ENCODE measurements at regions not wholly inside any gene's neighbourhood (a gene's known extent, or its start where the extent isn't known, plus 50 kb on each side); places are given as distances from the start of the nearest gene placed in this dataset.

GRCh38 chr10:89916468-89917215 is 215.3 kb downstream of the KIF20B start:
- no peaks in the 10 kb centered on the region for H4K20me1 ChIP-seq (ENCODE audit: insufficient read depth, low read length)
- H2AFZ ChIP-seq (ENCODE audit: low read length) = no peak overlapping the region
- H3K9me3 ChIP-seq (replicated peaks; ENCODE audit: insufficient read depth, low read length) = no peaks in the 10 kb centered on the region
- H3K9me2 ChIP-seq (replicated peaks; ENCODE audit: insufficient read depth, low read length) = no peaks in the 10 kb centered on the region
- TF ChIP-seq EZH2phosphoT487 (IDR thresholded peaks at IDR 0.05; ENCODE audit: low read length) = no peak
- no peak for TF ChIP-seq EZH2 (optimal IDR thresholded peaks at IDR 0.05; ENCODE audit: low read depth, low read length)
- TF ChIP-seq, protein P1, sequence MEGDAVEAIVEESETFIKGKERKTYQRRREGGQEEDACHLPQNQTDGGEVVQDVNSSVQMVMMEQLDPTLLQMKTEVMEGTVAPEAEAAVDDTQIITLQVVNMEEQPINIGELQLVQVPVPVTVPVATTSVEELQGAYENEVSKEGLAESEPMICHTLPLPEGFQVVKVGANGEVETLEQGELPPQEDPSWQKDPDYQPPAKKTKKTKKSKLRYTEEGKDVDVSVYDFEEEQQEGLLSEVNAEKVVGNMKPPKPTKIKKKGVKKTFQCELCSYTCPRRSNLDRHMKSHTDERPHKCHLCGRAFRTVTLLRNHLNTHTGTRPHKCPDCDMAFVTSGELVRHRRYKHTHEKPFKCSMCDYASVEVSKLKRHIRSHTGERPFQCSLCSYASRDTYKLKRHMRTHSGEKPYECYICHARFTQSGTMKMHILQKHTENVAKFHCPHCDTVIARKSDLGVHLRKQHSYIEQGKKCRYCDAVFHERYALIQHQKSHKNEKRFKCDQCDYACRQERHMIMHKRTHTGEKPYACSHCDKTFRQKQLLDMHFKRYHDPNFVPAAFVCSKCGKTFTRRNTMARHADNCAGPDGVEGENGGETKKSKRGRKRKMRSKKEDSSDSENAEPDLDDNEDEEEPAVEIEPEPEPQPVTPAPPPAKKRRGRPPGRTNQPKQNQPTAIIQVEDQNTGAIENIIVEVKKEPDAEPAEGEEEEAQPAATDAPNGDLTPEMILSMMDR (IDR thresholded peaks at IDR 0.05; ENCODE audit: low read length) = no peak
- no peak overlapping the region for H3K4me3 ChIP-seq (ENCODE audit: low read length)
- H3K4me2 ChIP-seq (ENCODE audit: low read depth, low read length) = no peak overlapping the region
- DNase-seq = no peak
- H3K27me3 ChIP-seq (replicated peaks; ENCODE audit: insufficient read depth, low read length) = no peaks in the 10 kb centered on the region
- no peaks in the 10 kb centered on the region for H3K4me1 ChIP-seq (ENCODE audit: low read length)
- no peaks in the 10 kb centered on the region for H3K79me2 ChIP-seq (ENCODE audit: low read length)
- no peaks in the 10 kb centered on the region for H3K36me3 ChIP-seq (replicated peaks; ENCODE audit: insufficient read depth, low read length)
- H3K9ac ChIP-seq (ENCODE audit: low read length) = no peak overlapping the region
- no peak overlapping the region for H3K27ac ChIP-seq (ENCODE audit: low read length)
- H3F3A ChIP-seq (ENCODE audit: insufficient read depth, low read length) = no peaks in the 10 kb centered on the region

DNA sequence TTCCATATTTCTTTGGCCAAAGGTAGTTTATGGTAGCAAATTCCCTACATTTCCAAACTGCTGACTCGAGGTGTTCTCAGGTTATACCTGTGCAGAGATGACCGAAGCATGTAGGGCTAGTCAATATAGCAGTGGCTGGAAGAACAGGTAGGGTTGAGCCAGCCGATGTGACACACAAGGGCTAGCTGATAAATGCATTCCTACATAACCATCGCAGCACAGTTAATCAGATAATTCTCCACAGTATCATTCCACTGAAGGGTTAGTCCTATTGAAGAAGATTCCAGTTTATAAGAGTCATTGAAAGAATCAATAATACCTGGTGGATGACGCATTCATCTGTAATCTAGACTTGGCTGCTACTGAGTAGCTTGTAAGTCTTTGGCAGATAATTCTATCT is 220.0 kb downstream of the KIF20B start:
- H2AFZ ChIP-seq (ENCODE audit: low read length) = no peak overlapping the region

DNA sequence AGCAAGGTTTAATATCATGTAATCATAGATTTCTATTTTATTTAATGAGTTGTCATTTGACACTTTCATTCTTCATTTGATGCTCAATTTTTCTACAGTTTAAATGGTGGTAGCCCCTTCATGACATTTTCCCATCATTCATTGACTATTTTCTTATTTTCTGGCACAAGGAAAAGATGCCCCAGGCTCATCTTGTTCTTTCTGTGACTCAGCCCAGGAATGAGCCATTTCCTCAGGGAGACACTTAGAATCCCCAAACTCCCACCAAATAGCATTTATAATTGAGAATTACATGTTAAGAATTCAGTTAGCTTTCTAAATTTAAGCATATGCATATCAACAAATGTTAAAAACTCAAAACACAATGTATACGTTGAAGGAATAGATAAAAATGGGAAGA is 222.3 kb downstream of the KIF20B start:
- no peak overlapping the region for H3K4me3 ChIP-seq (ENCODE audit: low read length)
- DNase-seq = no peak
- no peak overlapping the region for H2AFZ ChIP-seq (ENCODE audit: low read length)
- no peaks in the 10 kb centered on the region for H3K79me2 ChIP-seq (ENCODE audit: low read length)
- H3K36me3 ChIP-seq (replicated peaks; ENCODE audit: insufficient read depth, low read length) = no peaks in the 10 kb centered on the region
- H3F3A ChIP-seq (ENCODE audit: insufficient read depth, low read length) = no peaks in the 10 kb centered on the region
- no peak overlapping the region for H3K9ac ChIP-seq (ENCODE audit: low read length)
- no peak overlapping the region for H3K4me2 ChIP-seq (ENCODE audit: low read depth, low read length)
- H3K9me3 ChIP-seq (replicated peaks; ENCODE audit: insufficient read depth, low read length) = no peaks in the 10 kb centered on the region
- H3K27ac ChIP-seq (ENCODE audit: low read length) = no peak overlapping the region
- H4K20me1 ChIP-seq (ENCODE audit: insufficient read depth, low read length) = no peaks in the 10 kb centered on the region
- no peaks in the 10 kb centered on the region for H3K27me3 ChIP-seq (replicated peaks; ENCODE audit: insufficient read depth, low read length)
- H3K4me1 ChIP-seq (ENCODE audit: low read length) = no peaks in the 10 kb centered on the region
- TF ChIP-seq EZH2phosphoT487 (IDR thresholded peaks at IDR 0.05; ENCODE audit: low read length) (no peak), EZH2 (optimal IDR thresholded peaks at IDR 0.05; ENCODE audit: low read depth, low read length) (no peak)
- TF ChIP-seq, protein P1 (IDR thresholded peaks at IDR 0.05; ENCODE audit: low read length) = no peak
- no peaks in the 10 kb centered on the region for H3K9me2 ChIP-seq (replicated peaks; ENCODE audit: insufficient read depth, low read length)

More for the DNA sequence above, 220.0 kb downstream of the KIF20B start:
- TF ChIP-seq EZH2 (optimal IDR thresholded peaks at IDR 0.05; ENCODE audit: low read depth, low read length) (no peak), EZH2phosphoT487 (IDR thresholded peaks at IDR 0.05; ENCODE audit: low read length) (no peak)
- TF ChIP-seq, protein P1 (IDR thresholded peaks at IDR 0.05; ENCODE audit: low read length) = no peak
- H3K4me1 ChIP-seq (ENCODE audit: low read length) = no peaks in the 10 kb centered on the region
- H3K4me3 ChIP-seq (ENCODE audit: low read length) = no peak overlapping the region
- H3K4me2 ChIP-seq (ENCODE audit: low read depth, low read length) = no peak overlapping the region
- no peak overlapping the region for H3K9ac ChIP-seq (ENCODE audit: low read length)
- no peaks in the 10 kb centered on the region for H3K9me2 ChIP-seq (replicated peaks; ENCODE audit: insufficient read depth, low read length)
- H3K36me3 ChIP-seq (replicated peaks; ENCODE audit: insufficient read depth, low read length) = no peaks in the 10 kb centered on the region
- H3K79me2 ChIP-seq (ENCODE audit: low read length) = no peaks in the 10 kb centered on the region
- no peak for DNase-seq
- H3F3A ChIP-seq (ENCODE audit: insufficient read depth, low read length) = no peaks in the 10 kb centered on the region
- no peaks in the 10 kb centered on the region for H4K20me1 ChIP-seq (ENCODE audit: insufficient read depth, low read length)
- H3K27me3 ChIP-seq (replicated peaks; ENCODE audit: insufficient read depth, low read length) = no peaks in the 10 kb centered on the region
- H3K27ac ChIP-seq (ENCODE audit: low read length) = no peak overlapping the region
- H3K9me3 ChIP-seq (replicated peaks; ENCODE audit: insufficient read depth, low read length) = no peaks in the 10 kb centered on the region

Measured in MM.1S (cell line).